ENCODE measurements at regions not wholly inside any gene's neighbourhood (a gene's known extent, or its start where the extent isn't known, plus 50 kb on each side); places are given as distances from the start of the nearest gene placed in this dataset.

DNA sequence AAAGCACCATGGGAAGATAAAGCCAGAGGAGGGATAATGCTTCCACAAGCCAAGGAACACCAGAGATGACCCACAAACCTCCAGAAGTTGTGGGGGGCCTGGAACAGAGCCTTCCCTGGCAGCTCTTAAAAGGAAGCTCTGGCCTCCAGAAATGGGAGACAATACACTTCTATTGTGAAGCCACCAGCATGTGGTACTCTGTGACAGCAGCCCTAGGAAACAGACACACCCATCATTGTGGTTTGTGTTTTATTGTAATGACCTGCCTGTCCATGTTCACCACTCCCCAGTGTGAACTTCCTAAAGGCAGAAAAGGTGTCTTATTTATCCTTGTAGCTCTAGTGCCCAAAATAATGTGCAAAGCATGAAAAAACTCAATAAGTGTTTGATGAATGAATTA, 264.1 kb upstream of the GATB start:
- H3K27ac ChIP-seq (ENCODE audit: insufficient read depth in 1 of 2, low read depth in 1 of 2, low read length in 2 of 2, poor library complexity in 1 of 2, severe bottlenecking in 2 of 2), result no peak overlapping the region
- H3K36me3 ChIP-seq (ENCODE audit: control insufficient read depth in 4 of 4, insufficient read depth in 4 of 4, low read length in 3 of 4), result no peaks in the 10 kb centered on the region
- POLR2A ChIA-PET, result no interaction called here
- peaks cover 0 to 2% (median 0%) of the 10 kb centered on the region in 5 experiments for H3K9me3 ChIP-seq (ENCODE audit: control extremely low read depth in 1 of 5, control insufficient read depth in 4 of 5, insufficient read depth in 2 of 5, low read depth in 1 of 5, low read length in 4 of 5)
- CTCF ChIA-PET, result no interaction called here
- no peak for DNase-seq
- H3K4me1 ChIP-seq (ENCODE audit: control extremely low read depth in 1 of 4, control insufficient read depth in 4 of 4, insufficient read depth in 4 of 4, low read length in 3 of 4), result no peaks in the 10 kb centered on the region
- H3K27me3 ChIP-seq (replicated peaks in 2 of 5; ENCODE audit: control insufficient read depth in 4 of 5, insufficient read depth in 5 of 5, low read length in 4 of 5), result peaks cover 0 to 1% (median 0%) of the 10 kb centered on the region in 5 experiments
- no peak overlapping the region for H3K4me3 ChIP-seq (ENCODE audit: control insufficient read depth in 1 of 7, extremely low read depth in 1 of 7, insufficient read depth in 4 of 7, low read depth in 2 of 7, low read length in 6 of 7)

DNA sequence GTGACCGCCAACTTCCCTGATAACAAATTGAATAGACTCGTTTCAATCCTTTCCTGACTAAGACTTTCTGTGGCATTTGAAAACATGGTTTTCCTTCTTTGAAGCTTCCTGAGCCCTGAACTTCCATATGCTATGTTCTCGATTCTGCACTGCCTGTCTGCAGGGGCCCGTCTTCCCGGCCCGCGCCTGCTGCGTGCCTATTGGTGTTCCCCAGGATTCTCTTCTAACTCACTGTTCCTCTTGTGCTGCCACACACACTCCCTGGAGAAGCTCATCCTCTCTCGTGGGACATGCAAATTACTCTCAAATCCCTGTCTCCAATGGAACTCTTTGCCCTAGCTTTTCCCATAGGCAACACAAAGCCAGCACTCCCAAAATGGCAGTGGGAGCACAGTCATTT, 262.9 kb upstream of the GATB start:
- Histone ChIP-seq H3K36me3 (ENCODE audit: control insufficient read depth in 4 of 4, insufficient read depth in 4 of 4, low read length in 3 of 4) (no peaks in the 10 kb centered on the region), H3K27me3 (replicated peaks in 2 of 5; ENCODE audit: control insufficient read depth in 4 of 5, insufficient read depth in 5 of 5, low read length in 4 of 5) (peaks cover 0 to 3% (median 0%) of the 10 kb centered on the region in 5 experiments), H3K9me3 (ENCODE audit: control extremely low read depth in 1 of 5, control insufficient read depth in 4 of 5, insufficient read depth in 2 of 5, low read depth in 1 of 5, low read length in 4 of 5) (peaks cover 0 to 2% (median 0%) of the 10 kb centered on the region in 5 experiments), H3K27ac (ENCODE audit: insufficient read depth in 1 of 2, low read depth in 1 of 2, low read length in 2 of 2, poor library complexity in 1 of 2, severe bottlenecking in 2 of 2) (no peak overlapping the region), H3K4me1 (ENCODE audit: control extremely low read depth in 1 of 4, control insufficient read depth in 4 of 4, insufficient read depth in 4 of 4, low read length in 3 of 4) (no peaks in the 10 kb centered on the region), H3K4me3 (ENCODE audit: control insufficient read depth in 1 of 7, extremely low read depth in 1 of 7, insufficient read depth in 4 of 7, low read depth in 2 of 7, low read length in 6 of 7) (peak overlapping the region in 1 of 7 experiments; percentile 14)
- 80% methylated on average over 9 of the region's 9 CpGs for WGBS (ENCODE audit: insufficient coverage)
- ChIA-PET CTCF (no interaction called here), POLR2A (no interaction called here)
- no peak for DNase-seq

DNA sequence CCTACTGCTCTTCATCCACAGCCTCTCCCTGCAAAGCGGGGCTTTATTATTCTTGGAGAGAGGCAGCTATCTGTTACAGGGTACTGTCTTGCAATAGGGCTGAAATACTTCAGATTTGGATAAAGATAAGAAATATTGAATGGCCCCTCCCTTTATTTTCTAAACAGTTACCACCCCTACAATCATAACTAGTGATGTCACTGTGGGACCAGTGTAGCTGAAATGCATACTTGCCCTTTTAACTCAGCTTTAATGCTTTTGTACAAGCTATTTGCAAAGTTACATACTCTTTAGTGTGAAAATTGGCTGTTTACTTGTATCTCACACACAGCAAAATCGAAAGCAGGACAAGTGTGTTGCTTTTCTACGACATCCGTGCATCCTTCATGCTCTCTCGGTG, 261.7 kb upstream of the GATB start:
- H3K4me1 ChIP-seq (ENCODE audit: control extremely low read depth in 1 of 4, control insufficient read depth in 4 of 4, insufficient read depth in 4 of 4, low read length in 3 of 4), result no peaks in the 10 kb centered on the region
- CTCF ChIA-PET, result no interaction called here
- no peak overlapping the region for H3K4me3 ChIP-seq (ENCODE audit: control insufficient read depth in 1 of 7, extremely low read depth in 1 of 7, insufficient read depth in 4 of 7, low read depth in 2 of 7, low read length in 6 of 7)
- no peak overlapping the region for H3K27ac ChIP-seq (ENCODE audit: insufficient read depth in 1 of 2, low read depth in 1 of 2, low read length in 2 of 2, poor library complexity in 1 of 2, severe bottlenecking in 2 of 2)
- 90% methylated on average over 4 of the region's 5 CpGs for WGBS (ENCODE audit: insufficient coverage)
- peaks cover 0 to 2% (median 0%) of the 10 kb centered on the region in 5 experiments for H3K9me3 ChIP-seq (ENCODE audit: control extremely low read depth in 1 of 5, control insufficient read depth in 4 of 5, insufficient read depth in 2 of 5, low read depth in 1 of 5, low read length in 4 of 5)
- H3K36me3 ChIP-seq (ENCODE audit: control insufficient read depth in 4 of 4, insufficient read depth in 4 of 4, low read length in 3 of 4), result no peaks in the 10 kb centered on the region
- POLR2A ChIA-PET, result no interaction called here
- H3K27me3 ChIP-seq (replicated peaks in 2 of 5; ENCODE audit: control insufficient read depth in 4 of 5, insufficient read depth in 5 of 5, low read length in 4 of 5), result peaks cover 0 to 5% (median 0%) of the 10 kb centered on the region in 5 experiments
- DNase-seq, result no peak

DNA sequence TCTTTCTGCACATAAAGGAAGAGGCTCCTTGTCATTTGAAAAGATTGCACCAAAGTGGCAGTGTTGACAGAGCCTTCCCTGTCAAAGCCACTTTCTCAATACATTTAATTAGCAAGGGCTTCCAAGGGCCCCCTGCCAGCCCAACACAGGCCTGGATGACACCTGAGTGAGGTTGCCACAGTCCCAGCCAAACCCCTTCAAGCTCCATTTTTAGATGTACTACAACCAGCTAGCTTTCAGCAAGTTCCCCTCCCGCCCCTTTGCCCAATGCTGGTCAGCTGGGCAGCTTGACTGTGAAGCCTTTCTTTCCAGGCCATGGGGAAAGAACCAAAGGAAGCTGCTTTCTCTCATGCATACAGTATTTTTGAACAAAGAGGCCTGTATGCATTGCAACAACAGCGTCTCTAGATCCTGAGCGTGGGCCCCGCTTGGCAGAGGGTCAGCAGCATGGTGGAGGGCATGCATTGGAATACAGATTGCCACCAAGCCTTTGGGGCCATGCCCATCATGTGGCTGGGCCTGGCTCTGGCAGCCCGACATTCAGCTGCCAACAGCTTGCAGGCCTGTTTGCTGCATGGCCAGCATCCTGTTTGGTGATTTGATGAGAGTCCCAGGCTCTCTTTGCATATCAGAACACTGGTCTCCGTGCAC, 261.1 kb upstream of the GATB start:
- Histone ChIP-seq H3K36me3 (ENCODE audit: control insufficient read depth in 4 of 4, insufficient read depth in 4 of 4, low read length in 3 of 4) (no peaks in the 10 kb centered on the region), H3K9me3 (ENCODE audit: control extremely low read depth in 1 of 5, control insufficient read depth in 4 of 5, insufficient read depth in 2 of 5, low read depth in 1 of 5, low read length in 4 of 5) (peaks cover 0 to 2% (median 0%) of the 10 kb centered on the region in 5 experiments), H3K27ac (ENCODE audit: insufficient read depth in 1 of 2, low read depth in 1 of 2, low read length in 2 of 2, poor library complexity in 1 of 2, severe bottlenecking in 2 of 2) (no peak overlapping the region), H3K27me3 (replicated peaks in 2 of 5; ENCODE audit: control insufficient read depth in 4 of 5, insufficient read depth in 5 of 5, low read length in 4 of 5) (peaks cover 0 to 5% (median 0%) of the 10 kb centered on the region in 5 experiments), H3K4me3 (ENCODE audit: control insufficient read depth in 1 of 7, extremely low read depth in 1 of 7, insufficient read depth in 4 of 7, low read depth in 2 of 7, low read length in 6 of 7) (no peak overlapping the region), H3K4me1 (ENCODE audit: control extremely low read depth in 1 of 4, control insufficient read depth in 4 of 4, insufficient read depth in 4 of 4, low read length in 3 of 4) (no peaks in the 10 kb centered on the region)
- DNase-seq, result no peak
- ChIA-PET POLR2A (no interaction called here), CTCF (no interaction called here)
- 94% methylated on average over 6 of the region's 6 CpGs for WGBS (ENCODE audit: insufficient coverage)

- no peaks in the 10 kb centered on the region for H3K4me1 ChIP-seq (ENCODE audit: control extremely low read depth in 1 of 4, control insufficient read depth in 4 of 4, insufficient read depth in 4 of 4, low read length in 3 of 4)
- 95% methylated on average over 5 of the region's 5 CpGs for WGBS (ENCODE audit: insufficient coverage)
- CTCF ChIA-PET, result no interaction called here
- no peak overlapping the region for H3K4me3 ChIP-seq (ENCODE audit: control insufficient read depth in 1 of 7, extremely low read depth in 1 of 7, insufficient read depth in 4 of 7, low read depth in 2 of 7, low read length in 6 of 7)
- no peaks in the 10 kb centered on the region for H3K36me3 ChIP-seq (ENCODE audit: control insufficient read depth in 4 of 4, insufficient read depth in 4 of 4, low read length in 3 of 4)
- no peak for DNase-seq
- H3K27me3 ChIP-seq (replicated peaks in 2 of 5; ENCODE audit: control insufficient read depth in 4 of 5, insufficient read depth in 5 of 5, low read length in 4 of 5), result peaks cover 0 to 7% (median 0%) of the 10 kb centered on the region in 5 experiments
- no peak overlapping the region for H3K27ac ChIP-seq (ENCODE audit: insufficient read depth in 1 of 2, low read depth in 1 of 2, low read length in 2 of 2, poor library complexity in 1 of 2, severe bottlenecking in 2 of 2)
- H3K9me3 ChIP-seq (ENCODE audit: control extremely low read depth in 1 of 5, control insufficient read depth in 4 of 5, insufficient read depth in 2 of 5, low read depth in 1 of 5, low read length in 4 of 5), result peaks cover 0 to 2% (median 0%) of the 10 kb centered on the region in 5 experiments
- POLR2A ChIA-PET, result no interaction called here
Observed at GRCh38 chr4:152020073-152020472, 259.3 kb upstream of the GATB start.

- no peak for DNase-seq
- Histone ChIP-seq H3K36me3 (ENCODE audit: control insufficient read depth in 4 of 4, insufficient read depth in 4 of 4, low read length in 3 of 4) (no peaks in the 10 kb centered on the region), H3K9me3 (ENCODE audit: control extremely low read depth in 1 of 5, control insufficient read depth in 4 of 5, insufficient read depth in 2 of 5, low read depth in 1 of 5, low read length in 4 of 5) (peaks cover 0 to 7% (median 2%) of the 10 kb centered on the region in 5 experiments), H3K27ac (ENCODE audit: insufficient read depth in 1 of 2, low read depth in 1 of 2, low read length in 2 of 2, poor library complexity in 1 of 2, severe bottlenecking in 2 of 2) (no peak overlapping the region), H3K27me3 (replicated peaks in 2 of 5; ENCODE audit: control insufficient read depth in 4 of 5, insufficient read depth in 5 of 5, low read length in 4 of 5) (peaks cover 0 to 8% (median 0%) of the 10 kb centered on the region in 5 experiments), H3K4me1 (ENCODE audit: control extremely low read depth in 1 of 4, control insufficient read depth in 4 of 4, insufficient read depth in 4 of 4, low read length in 3 of 4) (no peaks in the 10 kb centered on the region), H3K4me3 (ENCODE audit: control insufficient read depth in 1 of 7, extremely low read depth in 1 of 7, insufficient read depth in 4 of 7, low read depth in 2 of 7, low read length in 6 of 7) (no peak overlapping the region)
- CTCF ChIA-PET, result no interaction called here
- WGBS (ENCODE audit: insufficient coverage), result 96% methylated on average over 5 of the region's 5 CpGs
- POLR2A ChIA-PET, result no interaction called here
Observed at GRCh38 chr4:152016303-152016620, 255.5 kb upstream of the GATB start.

GRCh38 chr4:152015597-152016302, 254.9 kb upstream of the GATB start:
- peaks cover 0 to 7% (median 0%) of the 10 kb centered on the region in 5 experiments for H3K9me3 ChIP-seq (ENCODE audit: control extremely low read depth in 1 of 5, control insufficient read depth in 4 of 5, insufficient read depth in 2 of 5, low read depth in 1 of 5, low read length in 4 of 5)
- POLR2A ChIA-PET, result no interaction called here
- H3K4me3 ChIP-seq (ENCODE audit: control insufficient read depth in 1 of 7, extremely low read depth in 1 of 7, insufficient read depth in 4 of 7, low read depth in 2 of 7, low read length in 6 of 7), result no peak overlapping the region
- 99% methylated on average over 6 of the region's 11 CpGs for WGBS (ENCODE audit: insufficient coverage)
- no peak overlapping the region for H3K27ac ChIP-seq (ENCODE audit: insufficient read depth in 1 of 2, low read depth in 1 of 2, low read length in 2 of 2, poor library complexity in 1 of 2, severe bottlenecking in 2 of 2)
- H3K36me3 ChIP-seq (ENCODE audit: control insufficient read depth in 4 of 4, insufficient read depth in 4 of 4, low read length in 3 of 4), result no peaks in the 10 kb centered on the region
- no peak for DNase-seq
- H3K4me1 ChIP-seq (ENCODE audit: control extremely low read depth in 1 of 4, control insufficient read depth in 4 of 4, insufficient read depth in 4 of 4, low read length in 3 of 4), result no peaks in the 10 kb centered on the region
- CTCF ChIA-PET, result no interaction called here
- H3K27me3 ChIP-seq (replicated peaks in 2 of 5; ENCODE audit: control insufficient read depth in 4 of 5, insufficient read depth in 5 of 5, low read length in 4 of 5), result peaks cover 0 to 8% (median 0%) of the 10 kb centered on the region in 5 experiments
